H1 (cell line): ENCODE measurements at regions not wholly inside any gene's neighbourhood (a gene's known extent, or its start where the extent isn't known, plus 50 kb on each side); places are given as distances from the start of the nearest gene placed in this dataset.

Experiments
- CTCF ChIA-PET: fragments of 300-600 bp; sonication (Branson Sonifier 250); formaldehyde crosslinking; loops from one replicate; lab custom pipeline; 2021; ENCODE audit not compliant: partially characterized antibody; lab: Charles Lee
- POLR2A ChIA-PET: fragments of 300-600 bp; sonication (Branson Sonifier 250); formaldehyde crosslinking; loops from one replicate; lab custom pipeline; 2021; ENCODE audit warnings: inconsistent platforms; ENCODE audit not compliant: partially characterized antibody; lab: Charles Lee
- DNase-seq, 2 experiments: peaks; one replicate each; pipeline versions ENCODE4 v3.0.0 to v3.0.0-alpha.2; 2010 to 2022; ENCODE audit warnings: low spot score in 2 of 2, low read depth in 1 of 2, mixed read lengths in 1 of 2
- FAIRE-seq: peaks from 2 replicates; lab custom pipeline; 2011; peaks lifted over from hg19 to GRCh38; lab: Jason Lieb, UNC
- H2AFZ ChIP-seq: 2 replicates; pipeline ENCODE4 v1.8.1; 2012; ENCODE audit warnings: low read length, inconsistent platforms
- H2AK5ac ChIP-seq: 2 replicates; pipeline ENCODE4 v1.6.1; 2013; ENCODE audit warnings: low read depth, low read length
- H2BK120ac ChIP-seq: replicated peaks from 2 replicates; pipeline ENCODE3; 2013; ENCODE audit warnings: low read depth, low read length, inconsistent platforms
- H2BK12ac ChIP-seq: 2 replicates; pipeline ENCODE4 v1.6.1; 2013; ENCODE audit warnings: low read depth, low read length
- H2BK15ac ChIP-seq: 2 replicates; pipeline ENCODE4 v1.6.1; 2013; ENCODE audit warnings: low read length
- H2BK20ac ChIP-seq: 2 replicates; pipeline ENCODE4 v1.6.1; 2013; ENCODE audit warnings: low read length
- H2BK5ac ChIP-seq: 2 replicates; pipeline ENCODE4 v1.6.1; 2013; ENCODE audit warnings: low read depth, low read length
- H3K14ac ChIP-seq: 2 replicates; pipeline ENCODE4 v1.6.1; 2013; ENCODE audit warnings: inconsistent platforms; ENCODE audit not compliant: insufficient read length
- H3K18ac ChIP-seq: 2 replicates; pipeline ENCODE4 v1.6.1; 2013; ENCODE audit warnings: low read length; ENCODE audit errors: extremely low read depth
- H3K23ac ChIP-seq: 2 replicates; pipeline ENCODE4 v1.6.1; 2013; ENCODE audit warnings: inconsistent platforms; ENCODE audit not compliant: insufficient read length
- H3K23me2 ChIP-seq: 2 replicates; pipeline ENCODE4 v1.6.1; 2013; ENCODE audit warnings: low read depth, low read length
- H3K27ac ChIP-seq: 2 replicates; pipeline ENCODE4 v1.6.1; 2011; ENCODE audit warnings: low read depth, low read length, inconsistent platforms
- H3K27me3 ChIP-seq, 4 experiments: replicated peaks in 1 of 4; 1 replicate in 1 of 4; 2 replicates in 3 of 4; pipeline versions ENCODE4 v1.6.1 to v1.8.1; 2011 to 2013; ENCODE audit warnings: low read length in 3 of 4, mild to moderate bottlenecking in 3 of 4, inconsistent platforms in 2 of 4, mixed read lengths in 2 of 4, moderate library complexity in 1 of 4; ENCODE audit not compliant: control insufficient read depth in 3 of 4, insufficient read depth in 3 of 4; ENCODE audit errors: extremely low read depth in 1 of 4
- H3K36me3 ChIP-seq, 4 experiments: 2 replicates each; pipeline versions ENCODE4 v1.6.1 to v1.8.1; 2011 to 2013; ENCODE audit warnings: mild to moderate bottlenecking in 4 of 4, low read length in 3 of 4, moderate library complexity in 2 of 4, control low read depth in 1 of 4, inconsistent platforms in 1 of 4; ENCODE audit not compliant: insufficient read depth in 4 of 4, control insufficient read depth in 2 of 4
- H3K4ac ChIP-seq: replicated peaks from 2 replicates; pipeline ENCODE3; 2013; ENCODE audit warnings: low read length, low read depth, mixed read lengths, inconsistent platforms; ENCODE audit not compliant: insufficient read length
- H3K4me1 ChIP-seq, 4 experiments: replicated peaks in 1 of 4; 1 replicate in 1 of 4; 2 replicates in 3 of 4; pipeline versions ENCODE4 v1.6.1 to v1.8.1; 2011 to 2013; ENCODE audit warnings: low read length in 3 of 4, inconsistent platforms in 2 of 4, mixed read lengths in 1 of 4; ENCODE audit not compliant: insufficient read depth in 4 of 4, control insufficient read depth in 3 of 4
- H3K4me2 ChIP-seq, 2 experiments: 2 replicates each; pipeline versions ENCODE4 v1.6.1 to v1.8.1; 2011 to 2013; ENCODE audit warnings: low read depth in 2 of 2, low read length in 2 of 2, control low read depth in 1 of 2, inconsistent platforms in 1 of 2, mild to moderate bottlenecking in 1 of 2; ENCODE audit not compliant: insufficient read depth in 1 of 2
- H3K4me3 ChIP-seq, 4 experiments: fragments of 200-600, 300-600 bp in 1 of 4; sonication (generic), shearing (Covaris generic), sonication (Bioruptor Twin) in 1 of 4; 2 replicates each; pipeline versions ENCODE4 v1.5.1 to v1.8.1; 2011 to 2016; ENCODE audit warnings: low read length in 4 of 4, low read depth in 3 of 4, control low read depth in 2 of 4, inconsistent platforms in 2 of 4, mild to moderate bottlenecking in 2 of 4, mixed read lengths in 1 of 4, moderate library complexity in 1 of 4; ENCODE audit not compliant: insufficient read depth in 2 of 4; ENCODE audit errors: extremely low read depth in 1 of 4
- H3K56ac ChIP-seq: replicated peaks from 2 replicates; pipeline ENCODE3; 2013; ENCODE audit warnings: low read depth, mild to moderate bottlenecking, mixed read lengths, low read length, inconsistent platforms; ENCODE audit not compliant: insufficient read length
- H3K79me1 ChIP-seq: 2 replicates; pipeline ENCODE4 v1.6.1; 2013; ENCODE audit warnings: low read depth, low read length, control low read depth
- H3K79me2 ChIP-seq, 2 experiments: 2 replicates each; pipeline versions ENCODE4 v1.6.1 to v1.8.1; 2012 to 2013; ENCODE audit warnings: low read length in 2 of 2, mild to moderate bottlenecking in 2 of 2, inconsistent platforms in 1 of 2; ENCODE audit not compliant: insufficient read depth in 2 of 2, control insufficient read depth in 1 of 2
- H3K9ac ChIP-seq, 4 experiments: replicated peaks in 1 of 4; 1 replicate in 1 of 4; 2 replicates in 3 of 4; pipeline versions ENCODE4 v1.6.1 to v1.8.1; 2011 to 2013; ENCODE audit warnings: low read depth in 3 of 4, low read length in 3 of 4, control low read depth in 2 of 4, mild to moderate bottlenecking in 2 of 4, moderate library complexity in 2 of 4, inconsistent platforms in 1 of 4; ENCODE audit errors: extremely low read depth in 1 of 4
- H3K9me3 ChIP-seq, 2 experiments: 2 replicates each; pipeline versions ENCODE4 v1.6.1 to v1.8.1; 2012 to 2013; ENCODE audit warnings: mild to moderate bottlenecking in 2 of 2, moderate library complexity in 2 of 2, control low read depth in 1 of 2, inconsistent platforms in 1 of 2, low read depth in 1 of 2, low read length in 1 of 2, mixed read lengths in 1 of 2; ENCODE audit not compliant: insufficient read depth in 2 of 2
- H4K20me1 ChIP-seq, 2 experiments: replicated peaks in 1 of 2; 2 replicates each; pipeline versions ENCODE3 to v1.8.1; 2011 to 2013; ENCODE audit warnings: inconsistent platforms in 2 of 2, low read length in 2 of 2, mild to moderate bottlenecking in 1 of 2; ENCODE audit not compliant: insufficient read depth in 2 of 2, control insufficient read depth in 1 of 2
- H4K5ac ChIP-seq: 2 replicates; pipeline ENCODE4 v1.6.1; 2013; ENCODE audit warnings: low read length, low read depth, mixed read lengths, inconsistent platforms; ENCODE audit not compliant: insufficient read length
- H4K8ac ChIP-seq: 2 replicates; pipeline ENCODE4 v1.8.0; 2013; ENCODE audit warnings: mild to moderate bottlenecking, moderate library complexity, low read length, inconsistent platforms; ENCODE audit not compliant: insufficient read depth; ENCODE audit errors: extremely low read depth
- H4K91ac ChIP-seq: replicated peaks from 2 replicates; pipeline ENCODE3; 2013; ENCODE audit warnings: low read length, mixed read lengths, inconsistent platforms; ENCODE audit not compliant: insufficient read length
- BACH1 ChIP-seq: IDR thresholded peaks from 2 replicates; pipeline ENCODE4 v1.6.1; 2012; ENCODE audit warnings: low read length, improper control_type of control experiment
- CBX5 ChIP-seq: fragments of 300-800, 300-1000 bp; sonication (generic); IDR thresholded peaks from 2 replicates; pipeline ENCODE4 v1.7.1; 2016; ENCODE audit warnings: antibody characterized with exemption, low read length, low read depth
- EP300 ChIP-seq, 2 experiments: IDR thresholded peaks; 1 replicate in 1 of 2; 2 replicates in 1 of 2; pipeline ENCODE4 v1.6.1; 2011 to 2012; ENCODE audit warnings: low read depth in 2 of 2, low read length in 2 of 2, mild to moderate bottlenecking in 2 of 2, borderline replicate concordance in 1 of 2, inconsistent platforms in 1 of 2, moderate library complexity in 1 of 2
- KDM1A ChIP-seq: fragments of 200-600, 300-600 bp; sonication (generic); IDR thresholded peaks from 2 replicates; pipeline ENCODE4 v1.7.1; 2016; ENCODE audit warnings: mild to moderate bottlenecking, low read length, borderline replicate concordance
- KDM4A ChIP-seq: IDR thresholded peaks from one replicate; pipeline ENCODE4 v1.7.1; 2012; ENCODE audit warnings: low read depth, mild to moderate bottlenecking, moderate library complexity, low read length, inconsistent platforms; ENCODE audit not compliant: severe bottlenecking
- PHF8 ChIP-seq: fragments of 200-600 bp; sonication (generic); conservative IDR thresholded peaks from 2 replicates; pipeline ENCODE4 v1.7.1; 2012; ENCODE audit warnings: low read depth, mild to moderate bottlenecking, inconsistent platforms, low read length, moderate library complexity
- SAP30 ChIP-seq: fragments of 300-600 bp; sonication (generic); IDR thresholded peaks from 2 replicates; pipeline ENCODE4 v1.7.1; 2012; ENCODE audit warnings: low read length, moderate library complexity, mild to moderate bottlenecking, inconsistent platforms; ENCODE audit not compliant: insufficient read depth, insufficient replicate concordance
- SIRT6 ChIP-seq: IDR thresholded peaks from one replicate; pipeline ENCODE4 v1.7.1; 2012; ENCODE audit warnings: low read length, inconsistent platforms
- TCF12 ChIP-seq: IDR thresholded peaks from 2 replicates; pipeline ENCODE4 v1.6.1; 2011; ENCODE audit warnings: low read depth, mild to moderate bottlenecking, low read length
- TEAD4 ChIP-seq: IDR thresholded peaks from 2 replicates; pipeline ENCODE4 v1.6.1; 2012; ENCODE audit warnings: low read depth, low read length, inconsistent platforms, mixed read lengths
- ZNF274 ChIP-seq: IDR thresholded peaks from 2 replicates; pipeline ENCODE4 v1.7.0; 2012; ENCODE audit warnings: low read length, borderline replicate concordance; ENCODE audit errors: extremely low read depth
- TF ChIP-seq, protein P1 (sequence below): IDR thresholded peaks from 2 replicates; pipeline ENCODE4 v1.6.1; 2012; ENCODE audit warnings: inconsistent platforms
- TF ChIP-seq, protein P2 (sequence below): IDR thresholded peaks from 2 replicates; pipeline ENCODE4 v1.6.1; 2011; ENCODE audit warnings: low read depth, mild to moderate bottlenecking, low read length; ENCODE audit not compliant: insufficient read depth

DNA sequence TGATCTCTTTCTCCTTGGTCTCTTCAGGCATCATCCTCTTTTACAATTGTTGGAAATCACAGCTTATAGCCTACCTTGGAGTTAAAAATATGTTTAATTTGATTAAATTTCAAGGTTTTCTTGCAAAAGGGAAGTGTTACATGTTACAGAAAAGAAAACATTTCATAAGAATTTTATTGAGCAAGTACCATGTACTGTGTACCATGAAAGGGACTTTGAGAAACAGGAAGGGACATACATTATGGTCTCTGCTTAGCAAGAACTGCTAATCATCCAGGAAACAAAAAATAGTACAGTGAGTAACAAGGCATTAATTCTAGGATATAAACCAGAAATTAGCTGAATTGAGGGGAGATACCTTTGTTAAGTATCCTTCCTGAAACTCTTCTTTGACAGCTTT lies 145.3 kb upstream of the SPACA1 start:
- Histone ChIP-seq H3K4me3 (no peak overlapping the region), H4K5ac (no peak overlapping the region), H3K79me1 (no peaks in the 10 kb centered on the region), H3K4me1 (peaks cover 3 to 17% (median 15%) of the 10 kb centered on the region in 4 experiments; a peak in 6 of 7 replicates), H2AFZ (no peak overlapping the region), H3K23ac (no peak overlapping the region), H2BK5ac (no peak overlapping the region), H3K4me2 (no peak overlapping the region), H2BK15ac (no peak overlapping the region), H3K4ac (no peak overlapping the region), H2BK120ac (no peak overlapping the region), H3K18ac (no peak overlapping the region), H3K14ac (no peak overlapping the region), H4K91ac (no peak overlapping the region), H2BK20ac (no peak overlapping the region), H4K20me1 (no peaks in the 10 kb centered on the region), H2BK12ac (no peak overlapping the region), H3K9ac (no peak overlapping the region), H3K27me3 (peaks cover 0 to 1% (median 0%) of the 10 kb centered on the region in 4 experiments; a peak in 1 of 7 replicates), H3K56ac (no peak overlapping the region), H3K79me2 (no peaks in the 10 kb centered on the region), H3K27ac (no peak overlapping the region), H2AK5ac (no peak overlapping the region), H3K9me3 (no peaks in the 10 kb centered on the region), H3K23me2 (no peaks in the 10 kb centered on the region), H3K36me3 (no peaks in the 10 kb centered on the region), H4K8ac (no peak overlapping the region)
- no peak for TF ChIP-seq ZNF274
- TF ChIP-seq SAP30, result no peak
- TF ChIP-seq, protein P1, sequence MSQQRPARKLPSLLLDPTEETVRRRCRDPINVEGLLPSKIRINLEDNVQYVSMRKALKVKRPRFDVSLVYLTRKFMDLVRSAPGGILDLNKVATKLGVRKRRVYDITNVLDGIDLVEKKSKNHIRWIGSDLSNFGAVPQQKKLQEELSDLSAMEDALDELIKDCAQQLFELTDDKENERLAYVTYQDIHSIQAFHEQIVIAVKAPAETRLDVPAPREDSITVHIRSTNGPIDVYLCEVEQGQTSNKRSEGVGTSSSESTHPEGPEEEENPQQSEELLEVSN, result no peak
- TF ChIP-seq, protein P2, sequence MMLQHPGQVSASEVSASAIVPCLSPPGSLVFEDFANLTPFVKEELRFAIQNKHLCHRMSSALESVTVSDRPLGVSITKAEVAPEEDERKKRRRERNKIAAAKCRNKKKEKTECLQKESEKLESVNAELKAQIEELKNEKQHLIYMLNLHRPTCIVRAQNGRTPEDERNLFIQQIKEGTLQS, result no peak
- TF ChIP-seq BACH1, result no peak
- no peak for TF ChIP-seq KDM1A
- no peak for TF ChIP-seq CBX5
- TF ChIP-seq PHF8, result no peak
- no peak for TF ChIP-seq TEAD4
- no peak for TF ChIP-seq KDM4A
- TF ChIP-seq TCF12, result no peak
- no peak for TF ChIP-seq EP300 (IDR thresholded peaks at IDR 0.05; ENCODE audit: borderline replicate concordance in 1 of 2, low read depth in 2 of 2, low read length in 2 of 2)
- no peak for TF ChIP-seq SIRT6
- FAIRE-seq, result no peak
- POLR2A ChIA-PET, result no interaction called here
- CTCF ChIA-PET, result no interaction called here
- no peak for DNase-seq
